ENCODE measurements at regions not wholly inside any gene's neighbourhood (a gene's known extent, or its start where the extent isn't known, plus 50 kb on each side); places are given as distances from the start of the nearest gene placed in this dataset.

GRCh38 chr18:2049986-2050385 lies 521.3 kb downstream of the METTL4 start:
- DNase-seq (ENCODE audit: insufficient read length, low spot score): no peak
- FAIRE-seq: no peak
- TF ChIP-seq CTCF (IDR thresholded peaks at IDR 0.05; ENCODE audit: insufficient read depth, missing control alignments): no peak

DNA sequence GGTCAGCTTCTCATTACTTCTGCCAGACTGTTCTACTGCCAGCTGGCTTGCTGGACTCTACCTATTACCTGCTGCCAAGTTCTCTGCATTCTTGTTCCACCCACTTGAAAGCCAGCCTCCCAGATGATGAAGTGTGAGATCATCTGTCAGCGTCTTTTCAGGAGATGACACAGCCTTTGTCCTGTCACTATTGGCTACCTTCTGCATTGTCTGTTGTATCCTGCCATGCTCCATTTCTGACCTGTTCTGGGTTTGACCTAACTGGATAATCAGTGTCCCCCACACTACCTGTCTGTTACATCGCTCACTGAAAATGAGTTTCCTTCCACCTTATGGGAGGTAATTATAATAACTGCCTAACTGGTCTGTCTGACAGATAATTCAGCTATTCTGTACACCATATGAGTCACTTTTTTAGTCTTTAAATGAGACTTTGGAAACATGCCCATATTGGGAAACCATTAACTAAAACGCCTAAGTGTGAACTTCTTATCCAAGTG lies 520.6 kb downstream of the METTL4 start:
- no peak for FAIRE-seq
- no peak for DNase-seq (ENCODE audit: insufficient read length, low spot score)
- TF ChIP-seq CTCF (IDR thresholded peaks at IDR 0.05; ENCODE audit: insufficient read depth, missing control alignments): no peak

GRCh38 chr18:2053490-2054089 lies 517.7 kb downstream of the METTL4 start:
- DNase-seq (ENCODE audit: insufficient read length, low spot score): no peak
- no peak for TF ChIP-seq CTCF (IDR thresholded peaks at IDR 0.05; ENCODE audit: insufficient read depth, missing control alignments)
- peak; percentile 61 for FAIRE-seq

DNA sequence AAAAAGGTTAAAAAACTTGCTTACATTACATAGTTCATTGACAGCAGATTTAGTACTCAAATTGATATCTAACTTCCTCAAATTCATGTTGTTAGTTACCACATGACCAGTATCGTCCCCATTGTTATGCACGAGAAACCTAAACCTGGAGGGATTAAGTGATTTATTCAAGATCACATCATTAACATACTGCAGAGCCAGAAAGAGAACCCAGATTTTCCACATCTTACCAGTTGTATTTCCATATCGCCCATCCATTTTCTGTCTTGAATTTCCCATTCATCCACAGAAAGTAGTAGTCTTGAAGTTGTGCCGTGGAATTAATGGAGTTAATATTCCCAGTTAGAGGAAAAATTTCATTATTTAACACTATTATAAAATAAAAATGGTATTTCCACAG lies 512.0 kb downstream of the METTL4 start:
- FAIRE-seq (peak; percentile 6), DNase-seq (ENCODE audit: insufficient read length, low spot score) (no peak)
- no peak for TF ChIP-seq CTCF (IDR thresholded peaks at IDR 0.05; ENCODE audit: insufficient read depth, missing control alignments)

- DNase-seq (ENCODE audit: insufficient read length, low spot score): no peak
- FAIRE-seq: no peak
- TF ChIP-seq CTCF (IDR thresholded peaks at IDR 0.05; ENCODE audit: insufficient read depth, missing control alignments): no peak
Observed at GRCh38 chr18:2060086-2060485, 511.2 kb downstream of the METTL4 start.

DNA sequence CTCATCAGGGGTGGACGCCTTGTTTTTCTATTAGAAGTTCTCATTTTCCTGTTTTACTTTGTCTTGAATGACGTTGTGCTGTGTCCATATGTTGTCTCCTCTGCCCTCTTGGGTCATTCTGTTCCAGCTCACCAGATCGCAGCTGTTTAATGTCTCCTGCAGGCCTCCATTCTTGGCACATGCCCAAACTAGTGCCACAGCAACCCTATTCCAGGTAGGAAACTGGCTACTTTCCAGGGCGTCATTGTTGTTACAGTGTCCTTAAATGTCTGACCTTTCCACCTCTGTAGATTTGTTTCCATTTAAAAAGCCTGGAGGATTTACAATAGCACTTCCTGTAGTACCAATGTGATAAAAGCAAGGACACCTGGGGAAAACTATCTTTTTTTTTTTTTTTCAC lies 500.7 kb downstream of the METTL4 start:
- TF ChIP-seq CTCF (IDR thresholded peaks at IDR 0.05; ENCODE audit: insufficient read depth, missing control alignments): no peak
- DNase-seq (ENCODE audit: insufficient read length, low spot score) (no peak), FAIRE-seq (no peak)

- FAIRE-seq (peak; percentile 38), DNase-seq (ENCODE audit: insufficient read length, low spot score) (no peak)
- no peak for TF ChIP-seq CTCF (IDR thresholded peaks at IDR 0.05; ENCODE audit: insufficient read depth, missing control alignments)
Observed at GRCh38 chr18:2075499-2075898, 495.8 kb downstream of the METTL4 start.

Measured in D721Med (cell line).